ENCODE measurements at regions not wholly inside any gene's neighbourhood (a gene's known extent, or its start where the extent isn't known, plus 50 kb on each side); places are given as distances from the start of the nearest gene placed in this dataset.

DNA sequence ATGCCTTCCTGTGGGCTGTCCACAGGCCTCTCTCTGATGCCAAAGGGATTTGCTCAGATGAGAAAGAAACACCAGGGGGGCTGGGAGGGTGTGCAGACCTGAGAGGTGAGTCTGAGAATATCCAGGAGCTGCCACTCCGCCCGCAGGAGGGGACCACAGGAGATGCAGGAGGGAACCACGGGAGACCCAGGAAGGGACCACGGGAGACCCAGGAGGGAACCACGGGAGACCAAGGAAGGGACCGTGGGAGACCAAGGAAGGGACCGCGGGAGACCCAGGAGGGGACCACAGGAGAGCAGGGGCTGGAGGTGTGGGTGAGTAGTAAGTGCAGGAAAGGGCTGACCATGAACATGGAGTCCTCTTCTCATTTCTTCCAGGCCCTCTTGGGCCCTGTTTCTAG, 74.6 kb upstream of the SFSWAP start:
- DNase-seq (ENCODE audit: insufficient read length, low spot score): no peak
- no peak for FAIRE-seq
- TF ChIP-seq PAX5 (IDR thresholded peaks at IDR 0.05; ENCODE audit: insufficient read depth, low read length, severe bottlenecking) (no peak), POLR2AphosphoS5 (IDR thresholded peaks at IDR 0.05; ENCODE audit: low read depth, low read length) (no peak), SPI1 (IDR thresholded peaks at IDR 0.05; ENCODE audit: low read depth, low read length) (no peak), POLR2A (IDR thresholded peaks at IDR 0.05; ENCODE audit: low read depth, low read length) (no peak), POU2F2 (IDR thresholded peaks at IDR 0.05; ENCODE audit: low read depth, low read length) (no peak), TAF1 (IDR thresholded peaks at IDR 0.05; ENCODE audit: low read depth, low read length) (no peak)

GRCh38 chr12:131636940-131637750, 73.7 kb upstream of the SFSWAP start:
- no peak for DNase-seq (ENCODE audit: insufficient read length, low spot score)
- TF ChIP-seq POU2F2 (IDR thresholded peaks at IDR 0.05; ENCODE audit: low read depth, low read length): no peak
- TF ChIP-seq POLR2A (IDR thresholded peaks at IDR 0.05; ENCODE audit: low read depth, low read length): no peak
- no peak for TF ChIP-seq TAF1 (IDR thresholded peaks at IDR 0.05; ENCODE audit: low read depth, low read length)
- no peak for TF ChIP-seq POLR2AphosphoS5 (IDR thresholded peaks at IDR 0.05; ENCODE audit: low read depth, low read length)
- no peak for TF ChIP-seq PAX5 (IDR thresholded peaks at IDR 0.05; ENCODE audit: insufficient read depth, low read length, severe bottlenecking)
- TF ChIP-seq SPI1 (IDR thresholded peaks at IDR 0.05; ENCODE audit: low read depth, low read length): no peak
- no peak for FAIRE-seq

GRCh38 chr12:131637986-131638385, 72.9 kb upstream of the SFSWAP start:
- no peak for TF ChIP-seq POLR2A (IDR thresholded peaks at IDR 0.05; ENCODE audit: low read depth, low read length)
- no peak for TF ChIP-seq SPI1 (IDR thresholded peaks at IDR 0.05; ENCODE audit: low read depth, low read length)
- no peak for TF ChIP-seq PAX5 (IDR thresholded peaks at IDR 0.05; ENCODE audit: insufficient read depth, low read length, severe bottlenecking)
- TF ChIP-seq POU2F2 (IDR thresholded peaks at IDR 0.05; ENCODE audit: low read depth, low read length): no peak
- TF ChIP-seq POLR2AphosphoS5 (IDR thresholded peaks at IDR 0.05; ENCODE audit: low read depth, low read length): no peak
- TF ChIP-seq TAF1 (IDR thresholded peaks at IDR 0.05; ENCODE audit: low read depth, low read length): no peak

GRCh38 chr12:131639270-131639940, 71.5 kb upstream of the SFSWAP start:
- FAIRE-seq (no peak), DNase-seq (ENCODE audit: insufficient read length, low spot score) (no peak)
- TF ChIP-seq POLR2AphosphoS5 (IDR thresholded peaks at IDR 0.05; ENCODE audit: low read depth, low read length): no peak
- TF ChIP-seq POLR2A (IDR thresholded peaks at IDR 0.05; ENCODE audit: low read depth, low read length): no peak

More at GRCh38 chr12:131637986-131638385, 72.9 kb upstream of the SFSWAP start:
- no peak for DNase-seq (ENCODE audit: insufficient read length, low spot score)
- no peak for FAIRE-seq

- no peak for FAIRE-seq
- no peak for DNase-seq (ENCODE audit: insufficient read length, low spot score)
Measured at GRCh38 chr12:131640525-131640924, 70.4 kb upstream of the SFSWAP start.

DNA sequence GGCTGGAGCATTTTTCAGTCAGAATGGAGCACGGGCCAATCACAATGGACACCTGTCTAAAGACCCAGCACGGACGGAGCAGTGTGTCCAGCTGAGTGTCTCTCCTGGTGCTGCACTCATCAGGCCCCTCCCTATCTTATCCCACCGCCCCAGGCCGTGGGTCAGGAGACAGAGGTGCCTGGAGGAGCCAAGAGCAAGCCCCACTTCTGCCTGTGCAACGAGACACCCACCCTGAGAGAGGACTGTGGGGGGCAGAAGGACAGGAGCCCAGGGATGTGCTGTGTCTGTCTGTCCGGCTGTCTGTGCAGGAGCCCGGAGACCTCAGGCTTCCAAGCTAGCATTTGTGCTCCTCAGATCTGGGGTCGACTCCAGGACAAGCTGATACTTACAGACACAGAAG, 69.6 kb upstream of the SFSWAP start:
- TF ChIP-seq POLR2A (IDR thresholded peaks at IDR 0.05; ENCODE audit: low read depth, low read length) (no peak), POLR2AphosphoS5 (IDR thresholded peaks at IDR 0.05; ENCODE audit: low read depth, low read length) (no peak), SPI1 (IDR thresholded peaks at IDR 0.05; ENCODE audit: low read depth, low read length) (no peak), POU2F2 (IDR thresholded peaks at IDR 0.05; ENCODE audit: low read depth, low read length) (no peak), PAX5 (IDR thresholded peaks at IDR 0.05; ENCODE audit: insufficient read depth, low read length, severe bottlenecking) (no peak), TAF1 (IDR thresholded peaks at IDR 0.05; ENCODE audit: low read depth, low read length) (no peak)
- FAIRE-seq (no peak), DNase-seq (ENCODE audit: insufficient read length, low spot score) (no peak)

More at GRCh38 chr12:131640525-131640924, 70.4 kb upstream of the SFSWAP start:
- TF ChIP-seq POLR2A (IDR thresholded peaks at IDR 0.05; ENCODE audit: low read depth, low read length): no peak
- TF ChIP-seq PAX5 (IDR thresholded peaks at IDR 0.05; ENCODE audit: insufficient read depth, low read length, severe bottlenecking): no peak

GRCh38 chr12:131642101-131642540, 68.8 kb upstream of the SFSWAP start:
- FAIRE-seq: peak; percentile 65
- no peak for DNase-seq (ENCODE audit: insufficient read length, low spot score)
- TF ChIP-seq PAX5 (IDR thresholded peaks at IDR 0.05; ENCODE audit: insufficient read depth, low read length, severe bottlenecking) (no peak), TAF1 (IDR thresholded peaks at IDR 0.05; ENCODE audit: low read depth, low read length) (no peak), POLR2A (IDR thresholded peaks at IDR 0.05; ENCODE audit: low read depth, low read length) (no peak), POLR2AphosphoS5 (IDR thresholded peaks at IDR 0.05; ENCODE audit: low read depth, low read length) (no peak), POU2F2 (IDR thresholded peaks at IDR 0.05; ENCODE audit: low read depth, low read length) (no peak), SPI1 (IDR thresholded peaks at IDR 0.05; ENCODE audit: low read depth, low read length) (no peak)

- TF ChIP-seq POLR2A (IDR thresholded peaks at IDR 0.05; ENCODE audit: low read depth, low read length): no peak
- DNase-seq (ENCODE audit: insufficient read length, low spot score) (no peak), FAIRE-seq (no peak)
Measured at GRCh38 chr12:131642771-131643170, 68.1 kb upstream of the SFSWAP start.

GRCh38 chr12:131643631-131644452, 67.0 kb upstream of the SFSWAP start:
- DNase-seq (ENCODE audit: insufficient read length, low spot score) (no peak), FAIRE-seq (no peak)
- no peak for TF ChIP-seq SPI1 (IDR thresholded peaks at IDR 0.05; ENCODE audit: low read depth, low read length)
- TF ChIP-seq POLR2A (IDR thresholded peaks at IDR 0.05; ENCODE audit: low read depth, low read length): no peak
- no peak for TF ChIP-seq POLR2AphosphoS5 (IDR thresholded peaks at IDR 0.05; ENCODE audit: low read depth, low read length)
- TF ChIP-seq PAX5 (IDR thresholded peaks at IDR 0.05; ENCODE audit: insufficient read depth, low read length, severe bottlenecking): no peak
- no peak for TF ChIP-seq POU2F2 (IDR thresholded peaks at IDR 0.05; ENCODE audit: low read depth, low read length)
- no peak for TF ChIP-seq TAF1 (IDR thresholded peaks at IDR 0.05; ENCODE audit: low read depth, low read length)

All from GM12891 (cell line).